NCI-H526 treated with DMSO at 0.1 percent for 48 hours (cell line): ENCODE measurements at regions not wholly inside any gene's neighbourhood (a gene's known extent, or its start where the extent isn't known, plus 50 kb on each side); places are given as distances from the start of the nearest gene placed in this dataset.
A peak's percentile ranks its signal among the peaks of the same experiment; 100 is the strongest.

Experiments
- DNase-seq: peaks from one replicate; lab custom pipeline; 2025; lab: John Stamatoyannopoulos, UW

DNA sequence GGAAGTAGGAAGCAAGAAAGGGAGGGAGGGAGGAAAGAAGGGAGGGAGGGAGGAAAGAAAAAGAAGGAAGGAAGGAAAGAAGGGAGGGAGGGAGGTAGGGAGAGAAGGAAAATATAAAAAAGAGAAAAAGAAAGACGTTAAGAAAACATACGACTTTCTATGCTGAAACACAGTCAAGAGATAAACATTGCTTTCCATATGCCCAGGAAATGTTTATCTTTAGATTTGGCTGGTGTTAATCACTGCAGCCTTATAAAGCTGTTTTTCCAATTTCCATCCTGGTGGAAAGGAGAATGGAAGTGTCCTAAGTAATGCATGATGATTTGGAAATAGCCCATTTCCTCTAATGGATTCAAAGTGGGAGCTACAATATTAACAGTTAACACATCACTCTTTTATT lies 524.3 kb downstream of the MTRR start:
- DNase-seq: no peak

DNA sequence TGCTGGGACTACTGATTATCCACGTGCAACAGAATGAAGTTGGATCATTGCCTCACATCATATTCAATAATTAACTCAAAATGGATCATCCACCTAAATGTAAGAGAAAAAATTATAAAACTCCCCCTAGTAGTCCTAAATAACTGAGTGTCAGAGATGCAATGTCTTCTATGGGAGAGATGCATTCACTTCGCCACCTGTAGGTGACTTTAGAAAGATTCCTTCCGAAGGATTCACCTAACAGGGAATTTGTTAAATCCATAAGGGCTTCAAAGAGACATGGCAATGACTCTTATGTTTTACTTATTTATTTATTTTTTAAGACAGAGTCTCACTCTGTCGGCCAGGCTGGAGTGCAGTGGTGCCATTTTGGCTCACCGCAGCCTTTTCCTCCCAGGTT lies 526.0 kb downstream of the MTRR start:
- DNase-seq: no peak

DNA sequence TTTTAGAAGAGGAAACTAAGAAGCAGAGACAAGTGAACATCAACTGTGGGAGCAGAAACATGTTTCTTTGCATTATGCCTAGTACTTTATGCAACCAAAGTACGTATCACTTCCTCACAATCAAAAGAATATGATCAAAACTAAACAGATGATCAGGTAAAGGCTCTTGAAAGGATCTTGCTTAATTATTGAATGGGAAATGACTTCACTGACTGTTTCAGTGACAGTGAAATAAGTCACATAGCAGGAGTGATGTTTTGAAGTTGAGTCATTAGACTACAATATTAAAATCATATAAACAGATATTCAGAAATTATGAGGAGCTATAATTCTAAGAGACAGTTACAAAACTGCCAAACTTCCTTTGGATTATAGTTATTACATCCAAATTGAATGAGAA lies 527.3 kb downstream of the MTRR start:
- DNase-seq: no peak

DNA sequence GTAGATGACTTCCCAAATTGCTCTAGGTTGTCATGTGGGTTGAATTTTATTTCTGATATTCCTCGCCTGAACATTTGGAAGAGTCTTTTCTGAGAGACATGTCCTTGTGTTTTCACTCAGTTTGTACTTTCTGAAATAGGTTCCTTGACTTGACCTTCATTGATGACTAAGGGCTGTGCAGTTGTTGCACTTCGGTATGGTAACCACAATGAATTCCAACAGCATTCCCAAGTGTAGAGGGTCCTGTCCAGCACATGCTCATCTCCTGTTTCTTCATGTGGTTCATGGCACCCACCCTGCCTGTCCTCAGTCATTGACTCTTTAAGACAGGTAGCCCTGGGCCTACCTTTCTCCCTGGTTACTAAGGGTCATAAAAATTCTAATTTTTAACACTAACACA lies 527.8 kb downstream of the MTRR start:
- no peak for DNase-seq

DNA sequence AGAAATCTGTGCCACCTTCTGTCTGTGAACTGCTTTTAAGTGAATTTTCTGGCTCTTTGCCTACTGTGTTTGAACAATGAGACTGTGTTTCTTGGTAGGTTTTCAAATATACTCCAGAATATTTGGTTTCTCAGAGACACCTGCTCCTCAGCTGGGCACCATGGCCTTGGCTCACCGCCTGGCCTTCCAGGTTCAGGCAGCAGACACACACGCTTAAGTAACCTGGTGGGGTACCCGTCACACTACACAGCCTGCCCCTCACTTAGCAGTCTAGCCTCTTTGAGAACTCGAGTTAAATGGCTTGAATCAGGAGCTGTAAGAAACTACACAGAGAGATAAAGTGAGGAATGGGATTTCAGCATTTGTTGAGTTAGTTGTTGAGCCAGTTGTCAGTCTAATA lies 530.5 kb downstream of the MTRR start:
- no peak for DNase-seq

DNA sequence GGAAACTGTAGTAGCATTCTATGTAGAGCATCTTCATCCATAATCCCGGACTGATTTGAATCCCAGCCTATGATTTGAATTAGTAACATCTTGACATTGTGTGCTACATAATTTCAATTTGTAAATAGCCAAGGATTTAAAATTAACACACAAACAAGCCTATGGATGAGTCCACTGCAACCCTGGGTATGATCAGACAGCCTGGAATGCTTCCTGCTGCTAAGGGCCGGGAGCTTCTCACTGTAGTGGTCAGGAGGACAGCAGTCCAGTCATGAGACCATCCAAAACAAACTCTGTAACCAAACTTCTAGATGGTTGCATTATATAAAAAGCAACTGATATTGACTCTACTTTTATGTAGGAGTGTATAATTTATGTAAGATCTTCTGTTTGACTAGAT lies 539.3 kb downstream of the MTRR start:
- no peak for DNase-seq

DNA sequence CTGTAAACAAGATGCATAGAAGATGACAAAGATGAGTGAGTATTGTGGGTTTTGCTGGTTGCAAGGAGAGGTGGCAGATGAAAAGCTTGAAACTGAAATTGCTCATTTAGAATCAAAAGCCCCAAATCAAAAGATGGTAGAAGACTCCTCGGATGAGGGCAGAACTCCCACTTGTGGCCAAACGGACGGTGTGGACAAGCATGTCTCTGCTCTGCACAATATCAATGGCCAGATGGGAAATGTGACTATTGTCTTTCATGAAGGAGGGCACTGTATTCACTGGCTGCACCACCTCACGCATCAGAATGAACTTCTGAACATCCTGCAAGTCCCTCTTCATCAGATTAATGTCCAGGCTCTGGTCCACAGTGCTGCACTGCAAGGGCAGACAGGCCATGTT lies 541.7 kb downstream of the MTRR start:
- no peak for DNase-seq

DNA sequence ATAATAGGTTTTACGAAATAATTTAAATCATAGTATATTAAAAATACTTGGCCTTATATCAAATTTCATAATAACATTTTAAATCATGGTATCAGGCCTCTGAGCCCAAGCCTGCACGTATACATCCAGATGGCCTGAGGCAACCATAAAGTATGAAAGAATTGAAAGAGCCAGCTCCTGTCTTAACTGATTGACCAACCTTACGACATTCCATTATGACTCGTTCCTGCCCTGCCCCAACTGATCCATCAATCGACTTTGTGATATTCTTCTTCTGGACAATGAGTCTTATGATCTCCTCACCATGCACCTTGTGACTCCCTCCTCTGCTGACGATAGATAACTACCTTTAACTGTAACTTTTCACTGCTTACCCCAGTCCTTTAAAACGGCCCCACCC lies 545.0 kb downstream of the MTRR start:
- DNase-seq: no peak

DNA sequence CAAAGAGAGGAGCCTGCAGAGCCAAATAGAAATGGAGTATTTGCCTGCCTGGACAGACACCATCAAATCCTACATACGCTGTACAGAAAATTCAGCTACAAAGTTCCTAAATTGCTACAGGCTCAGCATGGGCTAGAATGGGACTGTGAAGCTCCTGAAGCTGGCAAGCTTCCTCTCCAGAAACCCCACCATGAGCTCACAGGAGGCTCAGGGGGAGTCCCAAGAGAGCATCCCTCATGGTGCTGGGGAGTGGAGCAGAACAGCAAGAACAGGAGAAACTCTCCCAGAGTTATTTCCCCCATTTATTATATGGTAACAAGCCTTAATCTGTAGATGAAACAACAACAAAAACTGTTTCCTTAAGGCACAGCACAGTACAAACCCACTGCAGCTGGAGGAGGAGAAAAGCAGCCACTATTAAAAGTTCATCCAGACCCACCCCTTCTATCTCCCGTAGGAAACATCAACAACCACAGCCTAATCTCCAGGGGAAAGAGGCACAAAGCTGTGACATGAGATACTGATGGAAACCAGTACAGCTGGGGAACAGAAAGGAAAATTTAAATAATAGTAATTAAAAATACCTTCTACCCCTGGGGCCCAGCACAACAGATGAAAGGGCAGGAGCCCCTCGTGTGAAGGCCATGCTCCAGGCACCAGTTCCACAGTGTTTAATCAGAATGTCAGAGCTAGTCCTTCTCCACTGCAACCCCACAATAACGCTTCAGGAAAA lies 548.5 kb downstream of the MTRR start:
- DNase-seq: no peak

DNA sequence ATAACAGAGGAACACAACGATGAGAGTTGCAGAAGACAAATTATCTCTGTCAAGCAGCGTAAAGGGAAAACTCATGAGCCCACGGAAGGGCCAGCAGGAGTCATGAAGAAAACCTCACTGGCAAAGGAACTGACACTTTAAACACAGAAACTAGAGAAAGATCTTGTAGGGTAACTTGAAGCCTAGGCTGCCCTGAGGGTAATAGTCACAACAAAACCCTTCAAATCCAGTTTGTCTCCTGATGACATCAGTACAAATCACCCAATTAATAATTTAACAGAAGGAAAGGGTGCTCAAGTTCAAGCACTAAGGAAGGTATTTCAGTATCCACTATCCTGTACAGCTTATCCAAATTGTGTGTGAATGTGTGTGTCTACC lies 549.1 kb downstream of the MTRR start:
- no peak for DNase-seq

DNA sequence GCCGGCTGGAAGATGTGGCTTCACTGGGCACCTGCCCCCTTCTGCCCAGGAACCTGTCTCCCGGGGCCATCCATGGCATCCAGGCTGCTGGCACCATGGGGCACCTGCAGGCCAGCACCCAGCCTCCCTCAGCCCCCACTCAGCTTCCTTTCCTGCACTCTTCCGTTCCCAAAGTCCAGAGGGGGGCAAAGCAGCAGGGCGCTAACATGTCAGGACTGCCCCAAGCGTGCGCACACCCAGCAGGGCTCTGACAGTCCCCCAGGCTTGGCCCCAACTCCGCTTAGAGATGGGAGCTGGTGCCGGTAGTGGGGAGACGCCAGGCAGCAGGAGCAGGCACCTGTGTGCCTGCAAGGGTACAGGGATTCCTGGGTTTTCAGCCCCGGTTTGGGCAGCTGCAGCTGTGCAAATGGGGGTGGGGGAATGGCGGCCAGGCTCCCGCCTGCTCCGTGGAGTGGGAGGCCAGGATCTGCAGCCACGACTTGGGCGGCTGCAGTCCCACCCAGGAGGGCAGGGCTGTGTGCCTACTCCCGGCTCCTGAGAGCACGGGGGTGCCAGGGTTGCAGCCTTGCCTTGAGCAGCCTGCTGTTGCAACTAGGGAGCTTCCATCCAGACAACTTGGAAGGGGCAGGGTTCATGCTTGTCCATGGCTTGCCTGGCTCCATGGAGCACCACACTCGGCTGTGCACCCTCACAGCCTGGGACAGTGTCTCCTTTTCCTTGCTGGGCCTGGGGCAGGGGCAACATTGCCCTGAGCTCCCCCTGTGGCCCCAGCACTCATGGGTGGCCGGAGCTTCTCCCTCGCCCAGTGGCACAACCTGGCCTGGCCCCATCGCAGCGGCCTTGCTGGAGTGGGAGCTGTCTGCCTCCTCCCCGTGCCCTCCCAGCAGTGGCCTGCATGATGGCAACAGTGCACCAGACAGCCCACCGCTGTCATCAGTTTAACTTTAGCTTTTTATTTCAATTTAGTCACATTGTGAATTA lies 561.1 kb downstream of the MTRR start:
- DNase-seq: no peak

DNA sequence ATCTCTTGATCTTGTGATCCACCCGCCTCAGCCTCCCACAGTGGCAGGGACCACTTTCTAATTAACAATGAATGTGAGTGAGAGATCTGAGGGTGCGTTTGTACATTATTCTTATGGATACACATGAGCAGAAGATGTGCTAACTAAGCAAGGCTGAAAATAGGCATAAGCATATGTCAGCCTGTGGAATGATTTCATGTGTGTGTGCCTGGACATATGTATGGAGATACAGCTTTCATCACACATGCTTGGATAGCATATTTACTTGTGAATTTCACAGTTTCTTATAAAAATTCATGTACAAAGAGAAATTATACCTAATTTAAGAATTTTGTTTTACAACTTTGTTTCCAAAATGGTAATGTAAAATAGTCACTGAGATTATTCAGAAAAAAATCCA lies 565.6 kb downstream of the MTRR start:
- DNase-seq: no peak

DNA sequence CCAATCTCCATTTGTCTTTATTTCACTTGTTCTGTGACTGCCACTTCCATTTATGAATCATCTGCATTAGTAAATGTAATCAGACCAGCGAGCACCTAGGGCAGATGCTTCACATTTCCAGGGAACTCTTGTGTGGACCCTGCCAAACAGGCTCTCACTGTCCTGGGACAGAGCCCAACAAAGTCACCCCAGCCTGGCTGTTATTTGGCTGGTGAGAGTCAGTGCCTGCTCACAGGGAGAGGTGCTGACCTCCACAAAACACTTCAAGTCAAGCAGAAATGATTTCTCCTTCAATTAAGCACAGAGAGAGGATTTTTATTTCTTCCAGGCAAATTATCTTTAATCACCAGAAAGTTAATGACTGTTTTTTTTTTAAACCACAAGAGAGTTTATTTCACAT lies 568.0 kb downstream of the MTRR start:
- DNase-seq: no peak

DNA sequence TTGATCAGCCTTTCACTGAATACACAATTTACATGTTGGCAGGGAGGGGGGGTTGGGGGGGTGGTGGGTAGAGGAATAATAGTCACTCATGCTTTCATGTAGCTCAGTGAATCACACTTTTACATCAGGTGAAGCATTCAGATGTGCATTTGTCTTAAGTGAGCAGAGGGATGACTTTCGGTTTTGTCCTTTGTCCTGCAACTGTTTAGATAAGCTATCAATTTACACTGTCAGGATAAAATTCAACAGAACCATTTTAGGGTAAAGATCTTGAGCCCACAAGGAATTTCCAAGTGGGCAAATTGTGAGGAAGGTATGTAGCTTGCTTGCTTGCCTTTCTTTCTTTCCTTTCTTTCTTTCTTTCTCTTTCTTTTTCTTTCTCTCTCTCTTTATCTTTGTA lies 576.2 kb downstream of the MTRR start:
- DNase-seq: no peak

DNA sequence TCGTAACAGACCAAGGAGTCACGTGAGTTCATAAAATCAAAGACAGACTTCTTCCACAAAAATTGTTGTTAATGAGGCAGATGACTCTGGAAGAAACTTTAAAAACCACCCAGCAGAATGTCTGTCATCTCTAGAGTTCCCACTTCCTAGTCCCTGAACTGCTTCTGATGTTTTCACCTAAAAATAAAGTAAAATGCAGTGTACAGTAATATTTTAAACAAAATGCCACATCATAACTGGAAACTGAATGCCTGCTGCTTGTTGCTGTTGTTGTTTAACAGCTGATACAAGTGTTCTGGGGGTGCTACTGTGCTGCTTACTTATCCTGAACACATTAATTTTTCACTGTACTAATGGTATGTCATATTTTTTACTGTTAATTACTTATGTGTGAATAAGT lies 577.2 kb downstream of the MTRR start:
- no peak for DNase-seq

DNA sequence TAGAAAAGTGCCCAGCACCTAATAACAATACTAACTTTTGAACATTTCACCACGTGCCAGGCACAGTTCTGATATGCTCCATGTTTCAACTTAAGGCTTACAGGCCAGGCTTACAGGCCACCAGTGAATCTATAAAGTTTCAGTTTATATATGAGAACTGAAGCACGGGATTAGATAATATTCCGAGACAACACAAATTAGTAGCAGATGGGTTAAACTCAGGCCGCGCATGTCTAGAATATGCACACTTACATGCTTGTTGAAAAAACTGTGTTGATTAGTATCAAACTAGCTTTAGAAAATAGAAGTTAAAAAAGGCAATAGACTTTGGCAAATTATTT lies 587.9 kb downstream of the MTRR start:
- DNase-seq: no peak

DNA sequence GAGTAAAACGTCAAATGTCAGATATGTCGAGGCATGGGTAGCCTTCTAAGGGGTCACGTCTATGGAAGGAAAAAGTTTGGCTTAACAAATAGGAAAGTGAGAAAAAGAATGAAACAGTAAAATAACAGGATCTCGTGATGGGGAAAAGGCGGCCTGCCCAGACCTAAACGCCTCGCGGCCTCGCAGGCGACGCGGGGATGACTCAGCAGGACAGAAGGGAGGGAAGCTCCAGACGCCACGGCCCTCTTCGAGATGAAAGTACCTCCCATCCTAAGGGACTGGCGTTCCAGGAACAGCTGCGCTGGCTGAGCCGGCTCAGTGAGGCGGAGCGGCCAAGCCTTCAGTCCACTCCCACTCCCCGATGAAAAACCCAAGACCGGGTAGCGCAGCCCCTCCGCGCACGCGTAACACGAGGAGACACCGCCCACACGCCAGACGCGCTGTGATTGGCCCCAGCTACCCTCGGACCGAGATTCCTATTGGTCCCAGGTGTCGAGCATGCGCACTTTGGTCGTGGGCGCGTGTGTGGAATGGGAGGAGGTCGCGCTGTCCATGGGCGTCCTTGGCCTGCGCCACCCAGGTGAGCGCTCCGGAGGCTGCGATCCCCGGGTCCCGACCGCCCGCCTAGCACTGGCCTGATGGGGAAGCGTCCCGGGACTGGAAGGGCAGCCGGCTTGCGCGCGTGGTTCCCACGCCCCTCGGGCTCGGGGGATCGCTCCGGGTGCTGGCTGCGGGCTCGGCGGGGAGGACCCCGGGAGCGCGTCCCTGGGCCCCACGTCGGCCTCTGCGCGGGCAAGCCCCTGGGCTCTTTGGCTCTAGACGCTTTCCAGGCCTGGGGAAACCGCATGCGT lies 588.5 kb downstream of the MTRR start:
- peak; percentile 97 for DNase-seq

DNA sequence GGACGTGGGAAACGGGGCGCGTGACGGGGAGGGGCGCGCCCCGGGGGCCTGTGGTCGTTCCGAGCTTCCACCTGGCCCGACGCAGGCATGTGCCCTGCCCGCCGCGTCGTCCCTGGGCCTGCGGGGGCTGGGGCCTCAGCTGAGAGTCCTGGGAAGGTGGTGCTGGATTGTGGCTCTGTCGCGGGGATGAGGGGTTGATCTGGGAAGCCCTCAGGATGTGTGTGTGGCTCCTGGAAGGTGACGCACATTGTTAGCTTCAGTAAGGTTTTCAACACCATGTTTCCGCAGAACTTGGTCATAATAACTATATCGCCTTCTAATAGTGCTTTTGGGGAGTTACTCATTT lies 589.1 kb downstream of the MTRR start:
- no peak for DNase-seq

DNA sequence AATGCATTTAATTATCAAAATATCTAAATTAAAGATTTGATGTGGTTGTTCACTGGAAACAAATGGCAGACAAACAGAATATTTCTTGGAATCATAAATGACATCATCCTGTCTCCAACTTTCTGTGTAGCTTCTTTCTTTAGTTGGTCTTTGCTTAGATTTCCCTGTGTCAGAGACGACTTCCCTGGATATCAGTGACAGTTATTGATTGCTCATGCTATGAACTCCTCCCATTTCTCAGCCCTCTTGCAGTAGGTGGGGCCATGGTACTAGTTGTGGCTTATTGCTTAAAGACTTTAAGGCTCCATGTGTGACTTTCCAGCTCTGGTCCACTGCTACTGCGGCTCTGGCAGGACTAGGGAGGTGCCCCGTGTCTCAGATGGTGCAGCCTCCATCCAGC lies 592.6 kb downstream of the MTRR start:
- DNase-seq: no peak

DNA sequence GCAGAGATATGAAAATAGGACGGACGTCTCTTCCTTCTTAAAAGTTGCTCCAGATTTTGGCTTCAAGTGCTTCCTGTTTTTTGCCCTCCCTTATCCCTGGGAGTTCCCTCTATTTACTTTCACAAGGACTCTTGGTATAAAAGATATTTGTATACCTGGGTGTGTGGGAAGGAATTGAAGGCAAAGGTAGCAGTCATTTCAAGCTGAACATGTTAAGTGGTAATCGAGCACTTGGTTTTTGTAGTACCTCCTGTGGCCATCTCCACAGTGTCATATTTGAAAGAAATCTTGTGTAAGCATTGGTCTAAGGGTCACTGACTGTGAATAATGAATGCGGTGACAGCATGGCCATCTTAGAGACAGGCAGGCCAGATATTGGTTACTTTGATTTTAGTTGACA lies 593.6 kb downstream of the MTRR start:
- DNase-seq: no peak

DNA sequence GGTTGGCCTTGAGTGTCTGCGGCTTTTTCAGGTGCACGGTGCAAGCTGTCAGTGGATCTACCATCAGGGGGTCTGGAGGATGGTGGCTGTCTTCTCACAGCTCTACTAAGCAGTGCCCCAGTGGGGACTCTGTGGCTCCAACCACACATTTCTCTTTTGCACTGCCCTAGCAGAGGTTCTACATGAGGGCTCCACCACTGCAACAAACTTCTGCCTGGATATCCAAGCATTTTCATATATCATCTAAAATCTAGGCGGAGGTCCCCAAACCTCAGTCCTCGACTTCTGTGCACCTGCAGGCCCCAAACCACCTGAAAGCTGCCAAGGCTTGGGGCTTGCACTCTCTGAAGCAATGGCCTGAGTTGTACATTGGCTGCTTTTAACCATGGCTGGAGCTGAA lies 601.5 kb downstream of the MTRR start:
- DNase-seq: no peak

DNA sequence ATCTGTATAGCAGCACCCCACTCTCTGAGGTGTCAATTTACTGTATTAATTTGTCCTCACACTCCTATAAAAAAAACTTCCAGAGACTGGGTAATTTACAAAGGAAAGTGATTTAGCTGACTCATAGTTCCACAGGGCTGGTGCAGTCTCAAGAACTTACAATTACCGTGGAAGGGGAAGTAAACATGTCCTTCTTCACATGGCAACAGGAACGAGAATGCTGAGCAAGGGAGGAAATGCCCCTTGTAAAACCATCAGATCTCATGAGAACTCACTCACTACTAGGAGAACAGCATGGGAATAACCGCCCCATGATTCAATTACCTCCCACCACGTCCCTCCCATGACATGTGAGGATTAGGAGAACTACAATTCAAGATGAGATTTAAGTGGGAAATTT lies 602.6 kb downstream of the MTRR start:
- DNase-seq: no peak

DNA sequence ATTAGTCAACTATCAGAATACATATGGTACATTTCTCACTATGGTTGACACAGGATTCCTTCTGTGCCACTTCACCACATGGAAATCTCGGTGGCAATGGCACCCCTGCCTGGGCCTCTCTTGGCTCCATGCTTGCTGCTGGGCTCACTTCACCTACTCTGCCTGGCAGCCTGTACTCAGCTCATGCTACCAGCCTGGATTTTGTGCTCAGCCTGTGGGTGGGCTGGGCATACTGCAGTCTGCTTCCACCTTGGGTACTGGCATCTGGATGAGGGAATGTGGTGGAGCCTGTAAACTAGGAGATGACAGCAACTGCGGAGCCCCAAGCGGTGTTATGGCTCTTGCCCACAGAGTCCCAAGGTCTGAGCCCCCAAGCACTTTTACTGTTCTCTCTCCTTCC lies 604.1 kb downstream of the MTRR start:
- DNase-seq: no peak
